ENCODE measurements at regions not wholly inside any gene's neighbourhood (a gene's known extent, or its start where the extent isn't known, plus 50 kb on each side); places are given as distances from the start of the nearest gene placed in this dataset.

- DNase-seq: no peak
These were observed 59.0 kb upstream of the MINAR1 start for GRCh38 chr15:79373113-79373512.

- no peak for DNase-seq
These were observed 58.4 kb upstream of the MINAR1 start for GRCh38 chr15:79373728-79374127.

- DNase-seq: no peak
These were observed 55.8 kb upstream of the MINAR1 start for GRCh38 chr15:79376383-79376782.

GRCh38 chr15:79378394-79379109 is 53.6 kb upstream of the MINAR1 start:
- no peak for DNase-seq

GRCh38 chr15:79380755-79381497 is 51.2 kb upstream of the MINAR1 start:
- peak; percentile 36 for DNase-seq

GRCh38 chr15:79381593-79381992 is 50.5 kb upstream of the MINAR1 start:
- no peak for DNase-seq
